Right lobe of liver (tissue), 4 donors: ENCODE measurements at regions not wholly inside any gene's neighbourhood (a gene's known extent, or its start where the extent isn't known, plus 50 kb on each side); places are given as distances from the start of the nearest gene placed in this dataset.

ENCODE experiments used
- CTCF ChIP-seq, 4 donors: fragments of 200-600 bp in 3 of 4; fragments of 450-650 bp in 1 of 4; IDR thresholded peaks; one replicate each; pipeline versions ENCODE4 v1.5.1 to v1.8.0; 2016 to 2022; ENCODE audit warnings: antibody characterized with exemption in 4 of 4, mild to moderate bottlenecking in 2 of 4
- POLR2A ChIP-seq: fragments of 450-650 bp; IDR thresholded peaks from one replicate; pipeline ENCODE4 v1.6.1; 2017; ENCODE audit warnings: antibody characterized with exemption, mild to moderate bottlenecking
- donor health status: DM: no; HTN: no; CAD: no.
- donor health status: DM: no; HTN: no; CAD: no.
- donor health status: DM: no; HTN: yes; CAD: no.

- TF ChIP-seq CTCF (IDR thresholded peaks at IDR 0.05) (no peak), POLR2A (no peak)
Observed at GRCh38 chr1:114208714-114209113, 55.0 kb upstream of the SYT6 start.
